Osteoblast (primary cell): ENCODE measurements at regions not wholly inside any gene's neighbourhood (a gene's known extent, or its start where the extent isn't known, plus 50 kb on each side); places are given as distances from the start of the nearest gene placed in this dataset.
A peak's percentile ranks its signal among the peaks of the same experiment; 100 is the strongest.

Experiments used
- DNase-seq: peaks from one replicate; pipeline ENCODE4 v3.0.0; 2011; ENCODE audit warnings: low spot score, mixed read lengths; ENCODE audit not compliant: insufficient read length; ENCODE audit errors: missing footprints
- H2AFZ ChIP-seq: 2 replicates; pipeline ENCODE4 v1.6.0; 2011; ENCODE audit warnings: mild to moderate bottlenecking, low read length
- H3K27ac ChIP-seq: 2 replicates; pipeline ENCODE4 v1.5.1; 2011; ENCODE audit warnings: mild to moderate bottlenecking, low read depth, low read length, moderate library complexity
- H3K27me3 ChIP-seq: 2 replicates; pipeline ENCODE4 v1.6.0; 2012; ENCODE audit warnings: mild to moderate bottlenecking, control low read depth, inconsistent platforms, low read length, moderate library complexity; ENCODE audit not compliant: insufficient read depth
- H3K36me3 ChIP-seq: 2 replicates; pipeline ENCODE4 v1.5.1; 2011; ENCODE audit warnings: mild to moderate bottlenecking, low read length, control low read depth, moderate library complexity; ENCODE audit not compliant: insufficient read depth
- H3K4me1 ChIP-seq: 2 replicates; pipeline ENCODE4 v1.5.1; 2011; ENCODE audit warnings: mild to moderate bottlenecking, low read length, control low read depth, moderate library complexity; ENCODE audit not compliant: insufficient read depth
- H3K4me2 ChIP-seq: 2 replicates; pipeline ENCODE4 v1.6.0; 2011; ENCODE audit warnings: mild to moderate bottlenecking, low read length; ENCODE audit not compliant: insufficient read depth
- H3K4me3 ChIP-seq: fragments of 200-600 bp; sonication (generic); 3 replicates; pipeline ENCODE4 v1.5.1; 2012; ENCODE audit warnings: mild to moderate bottlenecking, low read length, inconsistent platforms; ENCODE audit not compliant: insufficient read depth
- H3K79me2 ChIP-seq: 2 replicates; pipeline ENCODE4 v1.6.0; 2012; ENCODE audit warnings: mild to moderate bottlenecking, low read length, control low read depth, inconsistent platforms; ENCODE audit not compliant: insufficient read depth
- H3K9me3 ChIP-seq: 2 replicates; pipeline ENCODE4 v1.5.1; 2011; ENCODE audit warnings: low read depth, low read length, control low read depth
- H4K20me1 ChIP-seq: 2 replicates; pipeline ENCODE4 v1.6.0; 2012; ENCODE audit warnings: mild to moderate bottlenecking, low read length, control low read depth; ENCODE audit not compliant: insufficient read depth
- TF ChIP-seq, protein P1 (sequence below): IDR thresholded peaks from 2 replicates; pipeline ENCODE4 v1.5.1; 2011; ENCODE audit warnings: mild to moderate bottlenecking, low read depth, low read length, moderate library complexity; ENCODE audit errors: extremely low read depth

DNA sequence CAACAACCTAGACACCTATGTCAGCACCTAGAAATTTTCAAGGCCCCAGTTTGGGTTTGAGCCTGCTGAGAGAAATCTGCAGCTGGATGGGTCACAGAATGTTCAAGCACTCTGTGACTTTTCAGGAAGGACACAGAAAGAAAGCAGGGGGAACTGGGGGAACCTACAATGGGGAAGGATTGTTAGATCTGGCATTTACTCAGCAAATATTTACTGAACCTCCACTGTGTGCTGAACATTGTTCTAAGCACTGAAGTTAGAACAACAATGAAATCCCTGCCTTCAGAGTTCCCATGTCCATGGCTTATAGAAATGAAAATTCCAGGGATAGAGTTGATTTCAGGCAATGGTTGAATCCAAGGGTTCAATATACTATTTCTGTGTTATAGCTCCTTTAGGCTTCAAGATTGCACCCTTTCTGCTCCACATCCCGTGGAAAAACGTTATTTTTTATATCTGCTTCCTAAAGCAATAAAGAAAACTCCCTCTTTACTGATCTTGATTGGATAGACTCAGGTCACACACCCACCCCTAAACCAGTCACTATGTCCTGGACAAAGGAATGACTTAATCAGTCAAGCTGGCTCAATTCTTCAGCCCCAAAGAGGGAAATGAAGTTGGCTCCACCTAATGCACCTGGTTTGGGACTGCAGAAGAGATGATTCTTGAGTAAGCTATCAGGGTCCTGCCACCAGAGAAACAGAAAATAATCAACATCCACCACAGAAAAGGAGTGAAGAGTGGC, 95.1 kb downstream of the OR5AK2 start:
- H3K27me3 ChIP-seq = peaks cover 11% of the 10 kb centered on the region
- H3K9me3 ChIP-seq = no peaks in the 10 kb centered on the region
- DNase-seq = no peak
- H3K36me3 ChIP-seq = no peaks in the 10 kb centered on the region
- no peaks in the 10 kb centered on the region for H3K4me1 ChIP-seq
- H3K27ac ChIP-seq = no peak overlapping the region
- H3K4me2 ChIP-seq = no peak overlapping the region
- no peak overlapping the region for H2AFZ ChIP-seq
- TF ChIP-seq, protein P1, sequence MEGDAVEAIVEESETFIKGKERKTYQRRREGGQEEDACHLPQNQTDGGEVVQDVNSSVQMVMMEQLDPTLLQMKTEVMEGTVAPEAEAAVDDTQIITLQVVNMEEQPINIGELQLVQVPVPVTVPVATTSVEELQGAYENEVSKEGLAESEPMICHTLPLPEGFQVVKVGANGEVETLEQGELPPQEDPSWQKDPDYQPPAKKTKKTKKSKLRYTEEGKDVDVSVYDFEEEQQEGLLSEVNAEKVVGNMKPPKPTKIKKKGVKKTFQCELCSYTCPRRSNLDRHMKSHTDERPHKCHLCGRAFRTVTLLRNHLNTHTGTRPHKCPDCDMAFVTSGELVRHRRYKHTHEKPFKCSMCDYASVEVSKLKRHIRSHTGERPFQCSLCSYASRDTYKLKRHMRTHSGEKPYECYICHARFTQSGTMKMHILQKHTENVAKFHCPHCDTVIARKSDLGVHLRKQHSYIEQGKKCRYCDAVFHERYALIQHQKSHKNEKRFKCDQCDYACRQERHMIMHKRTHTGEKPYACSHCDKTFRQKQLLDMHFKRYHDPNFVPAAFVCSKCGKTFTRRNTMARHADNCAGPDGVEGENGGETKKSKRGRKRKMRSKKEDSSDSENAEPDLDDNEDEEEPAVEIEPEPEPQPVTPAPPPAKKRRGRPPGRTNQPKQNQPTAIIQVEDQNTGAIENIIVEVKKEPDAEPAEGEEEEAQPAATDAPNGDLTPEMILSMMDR = no peak
- no peaks in the 10 kb centered on the region for H4K20me1 ChIP-seq
- H3K4me3 ChIP-seq = no peak overlapping the region
- H3K79me2 ChIP-seq = no peaks in the 10 kb centered on the region

DNA sequence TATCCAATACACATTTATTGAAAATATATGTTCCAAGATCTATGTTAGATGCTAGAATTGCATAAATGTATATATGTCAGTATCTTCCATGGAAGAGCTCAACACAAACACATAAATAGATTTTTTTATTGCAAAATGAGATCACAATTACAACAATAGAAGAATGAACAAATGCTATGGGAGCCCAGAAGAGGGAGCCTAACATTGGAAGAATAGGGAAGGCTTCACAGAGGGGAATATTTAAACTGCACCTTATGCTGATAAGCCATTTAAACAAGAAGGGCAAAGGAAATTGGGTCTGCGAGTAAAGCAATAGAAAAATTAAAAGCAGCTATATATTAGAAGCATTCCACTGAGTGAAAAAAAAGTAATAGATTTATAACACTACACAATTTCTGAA, 96.1 kb upstream of the LRRC55 start:
- Histone ChIP-seq H3K27me3 (peaks cover 9% of the 10 kb centered on the region), H3K9me3 (no peaks in the 10 kb centered on the region), H3K36me3 (no peaks in the 10 kb centered on the region), H2AFZ (no peak overlapping the region), H3K4me2 (no peak overlapping the region), H3K27ac (no peak overlapping the region), H3K4me1 (no peaks in the 10 kb centered on the region), H3K4me3 (no peak overlapping the region), H4K20me1 (no peaks in the 10 kb centered on the region), H3K79me2 (no peaks in the 10 kb centered on the region)
- TF ChIP-seq, protein P1 = peak; percentile 34
- DNase-seq = no peak

DNA sequence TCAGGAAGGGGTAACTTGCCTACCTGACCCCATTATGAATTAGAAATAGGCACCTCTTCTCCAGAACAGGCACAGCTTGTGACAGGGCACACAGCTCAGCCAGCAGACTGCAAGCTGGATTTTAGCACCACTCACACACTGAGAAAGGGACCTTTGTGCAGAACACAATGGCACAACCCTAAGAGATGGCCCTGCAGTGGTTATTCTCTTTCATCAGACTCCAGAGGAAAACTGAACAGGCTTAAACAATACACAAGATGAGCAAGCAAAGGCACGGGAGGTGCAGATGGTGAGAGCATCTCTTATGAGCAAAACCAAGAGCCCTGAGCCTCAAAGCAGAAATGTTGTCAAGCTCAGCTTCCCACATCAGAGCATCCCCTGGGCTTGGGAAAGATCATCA, 93.8 kb upstream of the LRRC55 start:
- H3K4me2 ChIP-seq = no peak overlapping the region
- peaks cover 21% of the 10 kb centered on the region for H3K27me3 ChIP-seq
- H3K4me3 ChIP-seq = no peak overlapping the region
- H3K9me3 ChIP-seq = no peaks in the 10 kb centered on the region
- H4K20me1 ChIP-seq = no peaks in the 10 kb centered on the region
- no peak for DNase-seq
- no peak overlapping the region for H2AFZ ChIP-seq
- no peaks in the 10 kb centered on the region for H3K4me1 ChIP-seq
- H3K79me2 ChIP-seq = no peaks in the 10 kb centered on the region
- H3K36me3 ChIP-seq = no peaks in the 10 kb centered on the region
- TF ChIP-seq, protein P1 = no peak
- H3K27ac ChIP-seq = no peak overlapping the region

GRCh38 chr11:57092028-57092698, 89.6 kb upstream of the LRRC55 start:
- Histone ChIP-seq H3K27me3 (peaks cover 21% of the 10 kb centered on the region), H3K9me3 (no peaks in the 10 kb centered on the region), H3K4me2 (no peak overlapping the region), H3K4me1 (no peaks in the 10 kb centered on the region), H2AFZ (no peak overlapping the region), H3K27ac (no peak overlapping the region), H3K36me3 (no peaks in the 10 kb centered on the region), H3K79me2 (no peaks in the 10 kb centered on the region), H4K20me1 (no peaks in the 10 kb centered on the region), H3K4me3 (no peak overlapping the region)
- no peak for DNase-seq
- TF ChIP-seq, protein P1 = no peak
